22Rv1 (cell line): ENCODE measurements at regions not wholly inside any gene's neighbourhood (a gene's known extent, or its start where the extent isn't known, plus 50 kb on each side); places are given as distances from the start of the nearest gene placed in this dataset.

Source experiments
- ZFX ChIP-seq: fragments of 450-650 bp; IDR thresholded peaks from 2 replicates; pipeline ENCODE4 v1.6.1; 2017; ENCODE audit warnings: antibody characterized with exemption, borderline replicate concordance
- TF ChIP-seq, protein P1 (sequence below): fragments of 450-650 bp; IDR thresholded peaks from 2 replicates; pipeline ENCODE4 v1.5.1; 2017; ENCODE audit warnings: mild to moderate bottlenecking

DNA sequence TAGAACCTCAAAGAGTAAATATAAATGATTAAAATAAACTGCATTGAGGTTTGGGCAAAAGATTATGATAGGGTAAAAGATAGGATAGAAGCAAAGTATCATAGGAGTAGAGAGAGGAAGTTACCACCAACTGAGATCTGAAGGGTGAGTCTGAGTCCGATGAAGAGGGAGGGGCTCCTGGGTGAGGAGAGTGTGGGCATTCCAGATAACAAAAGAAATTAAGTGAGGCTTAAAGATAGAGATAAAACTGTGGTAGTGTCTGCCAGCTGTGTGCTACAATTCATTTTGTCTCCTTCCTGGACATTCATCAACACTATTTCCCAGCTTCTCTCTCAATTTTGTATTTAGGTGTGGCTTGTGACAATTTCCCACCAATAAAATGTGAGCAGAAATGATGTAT lies 343.0 kb upstream of the PLSCR5 start:
- TF ChIP-seq, protein P1, sequence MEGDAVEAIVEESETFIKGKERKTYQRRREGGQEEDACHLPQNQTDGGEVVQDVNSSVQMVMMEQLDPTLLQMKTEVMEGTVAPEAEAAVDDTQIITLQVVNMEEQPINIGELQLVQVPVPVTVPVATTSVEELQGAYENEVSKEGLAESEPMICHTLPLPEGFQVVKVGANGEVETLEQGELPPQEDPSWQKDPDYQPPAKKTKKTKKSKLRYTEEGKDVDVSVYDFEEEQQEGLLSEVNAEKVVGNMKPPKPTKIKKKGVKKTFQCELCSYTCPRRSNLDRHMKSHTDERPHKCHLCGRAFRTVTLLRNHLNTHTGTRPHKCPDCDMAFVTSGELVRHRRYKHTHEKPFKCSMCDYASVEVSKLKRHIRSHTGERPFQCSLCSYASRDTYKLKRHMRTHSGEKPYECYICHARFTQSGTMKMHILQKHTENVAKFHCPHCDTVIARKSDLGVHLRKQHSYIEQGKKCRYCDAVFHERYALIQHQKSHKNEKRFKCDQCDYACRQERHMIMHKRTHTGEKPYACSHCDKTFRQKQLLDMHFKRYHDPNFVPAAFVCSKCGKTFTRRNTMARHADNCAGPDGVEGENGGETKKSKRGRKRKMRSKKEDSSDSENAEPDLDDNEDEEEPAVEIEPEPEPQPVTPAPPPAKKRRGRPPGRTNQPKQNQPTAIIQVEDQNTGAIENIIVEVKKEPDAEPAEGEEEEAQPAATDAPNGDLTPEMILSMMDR: no peak
- no peak for TF ChIP-seq ZFX
